Thyroid gland (tissue), 4 donors: ENCODE measurements at regions not wholly inside any gene's neighbourhood (a gene's known extent, or its start where the extent isn't known, plus 50 kb on each side); places are given as distances from the start of the nearest gene placed in this dataset.

Experiments used
- DNase-seq, 2 donors: peaks; one replicate each; pipeline ENCODE4 v3.0.0-alpha.2; 2019
- H3K27ac ChIP-seq, 3 donors: fragments of 200-600 bp; sonication (generic); 1 replicate in 2 of 3; 2 replicates in 1 of 3; pipeline ENCODE4 v1.5.1; 2016 to 2019; ENCODE audit warnings: mild to moderate bottlenecking in 1 of 3, moderate library complexity in 1 of 3
- H3K27me3 ChIP-seq: fragments of 200-600 bp; sonication (generic); one replicate; pipeline ENCODE4 v1.5.1; 2019
- H3K36me3 ChIP-seq, 2 donors: fragments of 200-600 bp; sonication (generic); one replicate each; pipeline ENCODE4 v1.5.1; 2016 to 2019
- H3K4me1 ChIP-seq, 2 donors: fragments of 200-600 bp; sonication (generic); one replicate each; pipeline ENCODE4 v1.5.1; 2017 to 2019
- H3K4me3 ChIP-seq, 3 donors: fragments of 200-600 bp; sonication (generic); replicated peaks in 1 of 3; 1 replicate in 2 of 3; 2 replicates in 1 of 3; pipeline ENCODE4 v1.5.1; 2016; ENCODE audit warnings: mild to moderate bottlenecking in 1 of 3
- H3K9me3 ChIP-seq: fragments of 200-600 bp; sonication (generic); one replicate; pipeline ENCODE4 v1.5.1; 2017
- POLR2A ChIP-seq, 2 donors: fragments of 450-650 bp; IDR thresholded peaks; one replicate each; pipeline ENCODE4 v1.6.1; 2017; ENCODE audit warnings: antibody characterized with exemption in 2 of 2, mild to moderate bottlenecking in 2 of 2, moderate library complexity in 1 of 2
- WGBS, 2 donors: methylation state at CpG; one replicate each; pipeline ENCODE4 v1.1.5; 2017; 5-methylcytosine and 5-hydroxymethylcytosine counted together
- intact Hi-C: fragments of 100-400 bp; cut with DNase I; formaldehyde crosslinking; loops from one replicate; pipeline ENCODE4 v1.15.1; 2023
- TF ChIP-seq, protein P1 (sequence below), 6 experiments: fragments of 200-600 bp in 3 of 6; fragments of 450-650 bp in 3 of 6; sonication (generic) in 3 of 6; IDR thresholded peaks; one replicate each; pipeline ENCODE4 v1.5.1; 2016 to 2019; ENCODE audit warnings: antibody characterized with exemption in 6 of 6, mild to moderate bottlenecking in 2 of 6, inconsistent platforms in 1 of 6, moderate library complexity in 1 of 6

DNA sequence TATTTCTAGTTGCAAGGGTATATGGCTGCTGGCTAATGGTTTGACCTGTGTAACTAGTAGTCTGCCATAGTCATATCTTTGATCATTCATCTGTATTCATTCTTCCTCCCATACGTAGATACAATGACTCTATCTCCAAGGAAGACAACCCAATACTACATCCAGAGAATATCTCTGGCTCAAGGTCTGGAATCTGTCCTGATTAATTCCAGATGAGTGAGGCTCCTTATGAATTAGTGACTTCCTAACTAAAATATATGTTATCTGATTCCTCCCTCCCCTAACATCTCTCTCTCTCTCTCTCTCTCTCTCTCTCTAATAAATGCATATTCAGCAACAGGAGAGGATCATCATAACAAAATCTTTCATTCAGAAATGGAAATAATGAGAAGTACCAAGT, 641.5 kb downstream of the FAT4 start:
- Histone ChIP-seq H3K9me3 (no peaks in the 10 kb centered on the region), H3K4me1 (peaks cover 4% of the 10 kb centered on the region in 2 donors), H3K4me3 (no peak overlapping the region), H3K27ac (no peak overlapping the region), H3K27me3 (no peaks in the 10 kb centered on the region), H3K36me3 (no peaks in the 10 kb centered on the region)
- intact Hi-C loops = no loop called here
- 88 to 97% methylated on average over 1 of the region's 1 CpG for WGBS, 2 donors
- no peak for DNase-seq
- TF ChIP-seq, protein P1, sequence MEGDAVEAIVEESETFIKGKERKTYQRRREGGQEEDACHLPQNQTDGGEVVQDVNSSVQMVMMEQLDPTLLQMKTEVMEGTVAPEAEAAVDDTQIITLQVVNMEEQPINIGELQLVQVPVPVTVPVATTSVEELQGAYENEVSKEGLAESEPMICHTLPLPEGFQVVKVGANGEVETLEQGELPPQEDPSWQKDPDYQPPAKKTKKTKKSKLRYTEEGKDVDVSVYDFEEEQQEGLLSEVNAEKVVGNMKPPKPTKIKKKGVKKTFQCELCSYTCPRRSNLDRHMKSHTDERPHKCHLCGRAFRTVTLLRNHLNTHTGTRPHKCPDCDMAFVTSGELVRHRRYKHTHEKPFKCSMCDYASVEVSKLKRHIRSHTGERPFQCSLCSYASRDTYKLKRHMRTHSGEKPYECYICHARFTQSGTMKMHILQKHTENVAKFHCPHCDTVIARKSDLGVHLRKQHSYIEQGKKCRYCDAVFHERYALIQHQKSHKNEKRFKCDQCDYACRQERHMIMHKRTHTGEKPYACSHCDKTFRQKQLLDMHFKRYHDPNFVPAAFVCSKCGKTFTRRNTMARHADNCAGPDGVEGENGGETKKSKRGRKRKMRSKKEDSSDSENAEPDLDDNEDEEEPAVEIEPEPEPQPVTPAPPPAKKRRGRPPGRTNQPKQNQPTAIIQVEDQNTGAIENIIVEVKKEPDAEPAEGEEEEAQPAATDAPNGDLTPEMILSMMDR (IDR thresholded peaks at IDR 0.05) = no peak
- no peak for TF ChIP-seq POLR2A (IDR thresholded peaks at IDR 0.05)

DNA sequence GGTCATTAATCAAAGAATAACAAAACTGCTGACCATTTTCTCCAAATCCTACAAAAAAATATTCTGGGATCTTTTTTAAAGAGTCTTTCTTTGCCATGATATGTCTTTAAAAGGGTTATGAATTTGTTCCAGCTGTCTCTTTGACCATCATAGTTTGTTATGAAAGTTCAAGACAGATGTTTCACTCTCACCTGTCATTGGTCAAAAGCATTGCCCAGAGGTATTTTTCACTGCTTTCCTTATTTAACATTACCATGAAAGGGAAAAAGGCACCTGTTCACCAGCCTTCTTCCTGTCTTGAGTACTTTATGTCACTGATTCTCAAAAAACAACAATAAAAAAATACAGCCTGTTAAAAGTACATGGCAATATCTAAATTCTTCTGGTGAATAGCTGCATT, 643.8 kb downstream of the FAT4 start:
- Histone ChIP-seq H3K27me3 (no peaks in the 10 kb centered on the region), H3K36me3 (no peaks in the 10 kb centered on the region), H3K4me1 (no peaks in the 10 kb centered on the region), H3K4me3 (no peak overlapping the region), H3K27ac (no peak overlapping the region), H3K9me3 (no peaks in the 10 kb centered on the region)
- intact Hi-C loops = no loop called here
- no peak for DNase-seq
- TF ChIP-seq POLR2A (IDR thresholded peaks at IDR 0.05) = no peak

DNA sequence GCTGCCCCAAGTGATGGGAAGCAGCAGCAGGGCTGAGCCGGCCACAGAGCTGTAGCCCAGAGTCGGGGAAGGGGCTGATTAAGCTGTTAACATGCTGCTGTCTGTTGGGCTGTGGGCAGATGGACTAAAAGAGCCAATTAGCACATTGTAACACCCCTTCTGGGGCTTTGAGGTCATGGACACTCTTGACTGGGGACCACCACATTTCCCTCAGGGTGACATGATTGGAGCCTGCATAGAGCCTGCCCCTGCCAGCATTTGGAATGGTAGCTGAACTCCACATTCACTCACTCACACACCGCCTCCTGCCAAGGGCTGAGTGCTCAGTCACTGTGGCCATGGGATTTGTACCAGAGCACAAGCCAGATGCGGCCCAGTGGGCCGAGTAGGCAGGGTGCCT, 646.9 kb downstream of the FAT4 start:
- TF ChIP-seq, protein P1 (IDR thresholded peaks at IDR 0.05) = no peak
- TF ChIP-seq POLR2A (IDR thresholded peaks at IDR 0.05) = no peak
- Histone ChIP-seq H3K4me1 (no peaks in the 10 kb centered on the region), H3K27ac (no peak overlapping the region), H3K27me3 (no peaks in the 10 kb centered on the region), H3K9me3 (no peaks in the 10 kb centered on the region), H3K4me3 (no peak overlapping the region), H3K36me3 (no peaks in the 10 kb centered on the region)
- peak in 1 of 2 donors; percentile 41 for DNase-seq
- WGBS, 2 donors = 85 to 89% methylated on average over 5 of the region's 5 CpGs
- intact Hi-C loops = no loop called here

DNA sequence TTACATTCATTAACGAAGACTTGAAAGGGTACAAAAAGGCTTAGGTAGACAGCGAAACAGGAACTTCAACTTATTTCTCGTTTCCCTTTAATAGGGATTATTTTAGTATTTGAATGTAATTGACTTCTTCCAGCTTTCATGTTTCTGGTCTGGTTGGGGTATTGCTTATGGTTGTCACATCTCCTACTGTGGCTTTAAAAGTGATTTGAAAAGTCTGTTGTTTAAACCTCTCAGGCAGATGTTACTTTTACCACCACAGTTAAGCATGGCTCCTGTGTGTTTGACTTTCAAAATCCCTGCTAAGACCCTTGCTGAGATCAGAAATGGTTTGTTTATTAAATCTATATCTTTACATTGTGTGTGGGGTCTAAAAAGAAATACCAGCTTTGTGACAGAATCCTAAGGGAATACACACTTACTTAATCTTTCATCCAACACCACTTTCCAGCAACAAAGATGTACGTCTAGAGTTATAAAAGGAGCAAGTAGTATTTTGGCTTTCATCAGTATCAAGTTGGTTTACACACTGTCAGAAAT, 661.2 kb downstream of the FAT4 start:
- no peak for DNase-seq
- no peaks in the 10 kb centered on the region for H3K36me3 ChIP-seq
- no peak overlapping the region for H3K27ac ChIP-seq
- no peaks in the 10 kb centered on the region for H3K9me3 ChIP-seq
- no peaks in the 10 kb centered on the region for H3K4me1 ChIP-seq
- no peak overlapping the region for H3K4me3 ChIP-seq
- no peaks in the 10 kb centered on the region for H3K27me3 ChIP-seq
- TF ChIP-seq, protein P1 (IDR thresholded peaks at IDR 0.05) = no peak
- no peak for TF ChIP-seq POLR2A (IDR thresholded peaks at IDR 0.05)
- intact Hi-C loops = no loop called here
- WGBS, 2 donors = 89 to 93% methylated on average over 4 of the region's 4 CpGs

DNA sequence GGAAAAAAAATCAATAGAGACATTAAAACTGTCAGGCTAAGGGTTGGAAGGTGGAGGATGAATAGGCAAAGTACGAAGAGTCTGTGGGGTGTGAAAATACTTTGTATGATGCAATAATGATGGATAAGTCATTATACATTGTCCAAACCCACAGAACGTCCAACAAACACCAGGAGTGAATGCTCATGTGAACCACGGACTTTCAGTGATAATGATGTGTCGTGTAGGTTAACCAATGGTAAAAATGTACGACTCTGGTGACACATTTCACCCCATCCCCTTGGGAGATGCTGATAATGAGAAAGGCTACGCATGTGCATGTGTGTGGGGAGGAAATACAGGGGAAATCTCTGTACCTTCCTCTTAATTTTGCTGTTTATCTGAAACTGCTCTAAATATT, 665.2 kb downstream of the FAT4 start:
- no peak overlapping the region for H3K27ac ChIP-seq

More for the DNA sequence above, 665.2 kb downstream of the FAT4 start:
- no peaks in the 10 kb centered on the region for H3K9me3 ChIP-seq
- TF ChIP-seq, protein P1 (IDR thresholded peaks at IDR 0.05) = no peak
- no peak for TF ChIP-seq POLR2A (IDR thresholded peaks at IDR 0.05)
- H3K4me3 ChIP-seq = no peak overlapping the region
- 87 to 91% methylated on average over 6 of the region's 6 CpGs for WGBS, 2 donors
- H3K36me3 ChIP-seq = no peaks in the 10 kb centered on the region
- DNase-seq = no peak
- H3K4me1 ChIP-seq = peaks cover 0 to under 1% of the 10 kb centered on the region in 2 donors
- intact Hi-C loops = no loop called here
- no peaks in the 10 kb centered on the region for H3K27me3 ChIP-seq
